Keratinocyte (primary cell): ENCODE measurements at regions not wholly inside any gene's neighbourhood (a gene's known extent, or its start where the extent isn't known, plus 50 kb on each side); places are given as distances from the start of the nearest gene placed in this dataset.

Experiments used
- CTCF ChIP-seq, 3 experiments: IDR thresholded peaks in 1 of 3; conservative IDR thresholded peaks in 1 of 3; optimal IDR thresholded peaks in 1 of 3; 2 replicates in 2 of 3; 3 replicates in 1 of 3; pipeline versions ENCODE3 to v1.5.1; 2011; ENCODE audit warnings: low read length in 3 of 3, mild to moderate bottlenecking in 3 of 3, moderate library complexity in 2 of 3, control low read depth in 1 of 3, inconsistent platforms in 1 of 3; ENCODE audit not compliant: insufficient read depth in 2 of 3; ENCODE audit errors: extremely low read depth in 1 of 3
- EZH2 ChIP-seq: IDR thresholded peaks from one replicate; pipeline ENCODE4 v1.6.1; 2012; ENCODE audit warnings: inconsistent platforms, mild to moderate bottlenecking, low read length, moderate library complexity

GRCh38 chr22:48692734-48693376 is 1134.8 kb downstream of the BRD1 start:
- no peak for TF ChIP-seq CTCF (optimal IDR thresholded peaks at IDR 0.05 in 1 of 3, IDR thresholded peaks at IDR 0.05 in 1 of 3, conservative IDR thresholded peaks at IDR 0.05 in 1 of 3; ENCODE audit: extremely low read depth in 1 of 3, insufficient read depth in 2 of 3, low read length in 3 of 3)
- no peak for TF ChIP-seq EZH2
